Uterus (tissue), 2 donors: ENCODE measurements at regions not wholly inside any gene's neighbourhood (a gene's known extent, or its start where the extent isn't known, plus 50 kb on each side); places are given as distances from the start of the nearest gene placed in this dataset.
"Not testable (repeated sequence)": the region's sequence is repeated elsewhere in the genome, so short reads cannot be mapped to it uniquely, and the experiment has no call there.

ENCODE experiments used
- POLR2A ChIP-seq, 2 donors: fragments of 450-650 bp; IDR thresholded peaks; one replicate each; pipeline ENCODE4 v1.6.1; 2016; ENCODE audit warnings: antibody characterized with exemption in 2 of 2, mild to moderate bottlenecking in 1 of 2, moderate library complexity in 1 of 2
- TF ChIP-seq, protein P1 (sequence below), 4 experiments: fragments of 200-600 bp in 2 of 4; fragments of 450-650 bp in 2 of 4; sonication (generic) in 2 of 4; IDR thresholded peaks; one replicate each; pipeline ENCODE4 v1.5.1; 2016 to 2019; ENCODE audit warnings: antibody characterized with exemption in 4 of 4, mild to moderate bottlenecking in 2 of 4, moderate library complexity in 1 of 4

DNA sequence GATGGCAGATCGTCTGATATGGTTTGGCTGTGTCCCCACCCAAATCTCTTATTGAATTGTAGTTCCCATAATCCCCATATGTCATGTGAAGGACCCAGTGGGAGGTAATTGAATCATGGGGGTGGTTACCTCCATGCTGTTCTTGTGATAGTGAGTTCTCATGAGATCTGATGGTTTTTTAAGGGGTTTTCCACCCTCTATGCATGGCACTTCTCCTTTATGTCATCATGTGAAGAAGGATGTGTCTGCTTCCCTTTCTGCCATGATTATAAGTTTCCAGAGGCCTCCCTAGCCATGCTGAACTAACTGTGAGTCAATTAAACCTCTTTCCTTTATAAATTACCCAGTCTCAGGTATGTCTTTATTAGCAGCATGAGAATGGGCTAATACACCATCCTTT is 235.5 kb downstream of the RPAP3 start:
- not testable (repeated sequence) for TF ChIP-seq POLR2A (IDR thresholded peaks at IDR 0.05)
- TF ChIP-seq, protein P1, sequence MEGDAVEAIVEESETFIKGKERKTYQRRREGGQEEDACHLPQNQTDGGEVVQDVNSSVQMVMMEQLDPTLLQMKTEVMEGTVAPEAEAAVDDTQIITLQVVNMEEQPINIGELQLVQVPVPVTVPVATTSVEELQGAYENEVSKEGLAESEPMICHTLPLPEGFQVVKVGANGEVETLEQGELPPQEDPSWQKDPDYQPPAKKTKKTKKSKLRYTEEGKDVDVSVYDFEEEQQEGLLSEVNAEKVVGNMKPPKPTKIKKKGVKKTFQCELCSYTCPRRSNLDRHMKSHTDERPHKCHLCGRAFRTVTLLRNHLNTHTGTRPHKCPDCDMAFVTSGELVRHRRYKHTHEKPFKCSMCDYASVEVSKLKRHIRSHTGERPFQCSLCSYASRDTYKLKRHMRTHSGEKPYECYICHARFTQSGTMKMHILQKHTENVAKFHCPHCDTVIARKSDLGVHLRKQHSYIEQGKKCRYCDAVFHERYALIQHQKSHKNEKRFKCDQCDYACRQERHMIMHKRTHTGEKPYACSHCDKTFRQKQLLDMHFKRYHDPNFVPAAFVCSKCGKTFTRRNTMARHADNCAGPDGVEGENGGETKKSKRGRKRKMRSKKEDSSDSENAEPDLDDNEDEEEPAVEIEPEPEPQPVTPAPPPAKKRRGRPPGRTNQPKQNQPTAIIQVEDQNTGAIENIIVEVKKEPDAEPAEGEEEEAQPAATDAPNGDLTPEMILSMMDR (IDR thresholded peaks at IDR 0.05) = not testable (repeated sequence)
